ENCODE measurements at regions not wholly inside any gene's neighbourhood (a gene's known extent, or its start where the extent isn't known, plus 50 kb on each side); places are given as distances from the start of the nearest gene placed in this dataset.

DNA sequence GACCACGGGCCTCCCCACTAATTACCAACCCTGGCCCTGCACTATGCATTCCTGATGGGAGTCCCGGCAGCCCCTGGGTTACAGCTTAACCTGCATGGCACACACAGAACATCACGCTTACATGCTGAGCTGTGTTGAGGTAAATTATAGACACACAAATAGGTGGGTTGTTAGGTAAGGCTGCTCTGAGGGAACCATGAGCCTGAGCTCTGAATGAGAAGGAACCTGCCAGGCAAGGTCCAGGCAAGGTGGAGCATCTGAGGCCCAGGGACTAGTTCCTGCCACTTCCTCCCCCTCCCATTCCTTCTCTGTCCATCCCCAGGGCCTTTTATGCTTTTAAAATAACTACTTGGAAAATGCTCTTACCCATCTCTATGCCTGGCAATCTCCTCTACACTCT is 82.7 kb upstream of the ESRRB start:
- Histone ChIP-seq H3K36me3 (ENCODE audit: control insufficient read depth, insufficient read depth, low read length) (no peaks in the 10 kb centered on the region), H3K27me3 (ENCODE audit: control insufficient read depth, insufficient read depth, low read length) (peaks cover 7% of the 10 kb centered on the region), H3K27ac (ENCODE audit: low read length) (no peak overlapping the region), H3K4me3 (ENCODE audit: low read depth in 2 of 2, low read length in 2 of 2) (no peak overlapping the region), H3K4me1 (ENCODE audit: control insufficient read depth, insufficient read depth, low read length) (no peaks in the 10 kb centered on the region), H3K9me3 (ENCODE audit: control insufficient read depth, insufficient read depth, low read depth, low read length) (no peaks in the 10 kb centered on the region)
- no TSS peak for BruUV-seq (replicated peaks)
- CTCF ChIA-PET: no interaction called here
- intact Hi-C loops (cut with micrococcal nuclease; ENCODE audit: unreplicated experiment): no loop called here
- in situ Hi-C loops (cut with HindIII; ENCODE audit: low pct_unique_long_range_greater_than_20kb, low sequenced_read_pairs): no loop called here
- TF ChIP-seq, protein P1, sequence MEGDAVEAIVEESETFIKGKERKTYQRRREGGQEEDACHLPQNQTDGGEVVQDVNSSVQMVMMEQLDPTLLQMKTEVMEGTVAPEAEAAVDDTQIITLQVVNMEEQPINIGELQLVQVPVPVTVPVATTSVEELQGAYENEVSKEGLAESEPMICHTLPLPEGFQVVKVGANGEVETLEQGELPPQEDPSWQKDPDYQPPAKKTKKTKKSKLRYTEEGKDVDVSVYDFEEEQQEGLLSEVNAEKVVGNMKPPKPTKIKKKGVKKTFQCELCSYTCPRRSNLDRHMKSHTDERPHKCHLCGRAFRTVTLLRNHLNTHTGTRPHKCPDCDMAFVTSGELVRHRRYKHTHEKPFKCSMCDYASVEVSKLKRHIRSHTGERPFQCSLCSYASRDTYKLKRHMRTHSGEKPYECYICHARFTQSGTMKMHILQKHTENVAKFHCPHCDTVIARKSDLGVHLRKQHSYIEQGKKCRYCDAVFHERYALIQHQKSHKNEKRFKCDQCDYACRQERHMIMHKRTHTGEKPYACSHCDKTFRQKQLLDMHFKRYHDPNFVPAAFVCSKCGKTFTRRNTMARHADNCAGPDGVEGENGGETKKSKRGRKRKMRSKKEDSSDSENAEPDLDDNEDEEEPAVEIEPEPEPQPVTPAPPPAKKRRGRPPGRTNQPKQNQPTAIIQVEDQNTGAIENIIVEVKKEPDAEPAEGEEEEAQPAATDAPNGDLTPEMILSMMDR (IDR thresholded peaks at IDR 0.05): no peak
- no peak for TF ChIP-seq POLR2AphosphoS5 (IDR thresholded peaks at IDR 0.05; ENCODE audit: low read depth, low read length)
- no peak for TF ChIP-seq SIN3A (IDR thresholded peaks at IDR 0.05; ENCODE audit: borderline replicate concordance, insufficient read depth, low read depth, low read length)
- TF ChIP-seq, protein P2, sequence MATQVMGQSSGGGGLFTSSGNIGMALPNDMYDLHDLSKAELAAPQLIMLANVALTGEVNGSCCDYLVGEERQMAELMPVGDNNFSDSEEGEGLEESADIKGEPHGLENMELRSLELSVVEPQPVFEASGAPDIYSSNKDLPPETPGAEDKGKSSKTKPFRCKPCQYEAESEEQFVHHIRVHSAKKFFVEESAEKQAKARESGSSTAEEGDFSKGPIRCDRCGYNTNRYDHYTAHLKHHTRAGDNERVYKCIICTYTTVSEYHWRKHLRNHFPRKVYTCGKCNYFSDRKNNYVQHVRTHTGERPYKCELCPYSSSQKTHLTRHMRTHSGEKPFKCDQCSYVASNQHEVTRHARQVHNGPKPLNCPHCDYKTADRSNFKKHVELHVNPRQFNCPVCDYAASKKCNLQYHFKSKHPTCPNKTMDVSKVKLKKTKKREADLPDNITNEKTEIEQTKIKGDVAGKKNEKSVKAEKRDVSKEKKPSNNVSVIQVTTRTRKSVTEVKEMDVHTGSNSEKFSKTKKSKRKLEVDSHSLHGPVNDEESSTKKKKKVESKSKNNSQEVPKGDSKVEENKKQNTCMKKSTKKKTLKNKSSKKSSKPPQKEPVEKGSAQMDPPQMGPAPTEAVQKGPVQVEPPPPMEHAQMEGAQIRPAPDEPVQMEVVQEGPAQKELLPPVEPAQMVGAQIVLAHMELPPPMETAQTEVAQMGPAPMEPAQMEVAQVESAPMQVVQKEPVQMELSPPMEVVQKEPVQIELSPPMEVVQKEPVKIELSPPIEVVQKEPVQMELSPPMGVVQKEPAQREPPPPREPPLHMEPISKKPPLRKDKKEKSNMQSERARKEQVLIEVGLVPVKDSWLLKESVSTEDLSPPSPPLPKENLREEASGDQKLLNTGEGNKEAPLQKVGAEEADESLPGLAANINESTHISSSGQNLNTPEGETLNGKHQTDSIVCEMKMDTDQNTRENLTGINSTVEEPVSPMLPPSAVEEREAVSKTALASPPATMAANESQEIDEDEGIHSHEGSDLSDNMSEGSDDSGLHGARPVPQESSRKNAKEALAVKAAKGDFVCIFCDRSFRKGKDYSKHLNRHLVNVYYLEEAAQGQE (IDR thresholded peaks at IDR 0.05; ENCODE audit: insufficient read depth in 1 of 2, low read depth in 2 of 2, low read length in 1 of 2): no peak
- TF ChIP-seq TCF7L2 (IDR thresholded peaks at IDR 0.05; ENCODE audit: low read depth, low read length): no peak
- POLR2A ChIA-PET: no interaction called here
- DNase-seq (ENCODE audit: low read depth, low spot score) (no peak), ATAC-seq (no peak)

DNA sequence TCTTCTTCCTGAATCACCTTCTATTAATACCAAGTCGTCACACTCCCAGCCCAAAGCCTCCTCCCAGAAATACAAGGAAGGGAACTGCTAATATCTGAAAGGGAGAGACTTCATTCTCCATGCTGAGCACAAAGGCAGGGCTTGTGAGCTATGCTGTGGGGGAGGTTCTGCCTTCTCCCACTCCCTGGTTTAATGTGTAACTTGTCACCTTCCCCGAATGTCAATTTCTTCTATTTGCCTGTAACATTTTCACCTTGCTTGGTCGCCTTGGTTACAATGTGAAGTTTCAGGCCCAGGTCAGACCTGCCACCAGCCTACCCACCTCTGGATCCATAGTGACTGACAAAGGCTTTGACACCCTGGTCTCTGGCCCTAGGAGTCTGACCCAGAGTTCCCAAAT is 82.0 kb upstream of the ESRRB start:
- DNase-seq (ENCODE audit: low read depth, low spot score) (no peak), ATAC-seq (no peak)
- ChIA-PET POLR2A (no interaction called here), CTCF (no interaction called here)
- H3K27ac ChIP-seq (ENCODE audit: low read length): no peak overlapping the region
- no peaks in the 10 kb centered on the region for H3K9me3 ChIP-seq (ENCODE audit: control insufficient read depth, insufficient read depth, low read depth, low read length)
- BruUV-seq (replicated peaks): no TSS peak
- peaks cover 7% of the 10 kb centered on the region for H3K27me3 ChIP-seq (ENCODE audit: control insufficient read depth, insufficient read depth, low read length)
- H3K4me3 ChIP-seq (ENCODE audit: low read depth in 2 of 2, low read length in 2 of 2): no peak overlapping the region
- intact Hi-C loops (cut with micrococcal nuclease; ENCODE audit: unreplicated experiment) (no loop called here), in situ Hi-C loops (cut with HindIII; ENCODE audit: low pct_unique_long_range_greater_than_20kb, low sequenced_read_pairs) (no loop called here)
- TF ChIP-seq, protein P1 (IDR thresholded peaks at IDR 0.05): no peak
- TF ChIP-seq SIN3A (IDR thresholded peaks at IDR 0.05; ENCODE audit: borderline replicate concordance, insufficient read depth, low read depth, low read length) (no peak), TCF7L2 (IDR thresholded peaks at IDR 0.05; ENCODE audit: low read depth, low read length) (no peak), POLR2AphosphoS5 (IDR thresholded peaks at IDR 0.05; ENCODE audit: low read depth, low read length) (no peak)
- TF ChIP-seq, protein P2 (IDR thresholded peaks at IDR 0.05; ENCODE audit: insufficient read depth in 1 of 2, low read depth in 2 of 2, low read length in 1 of 2): no peak
- H3K36me3 ChIP-seq (ENCODE audit: control insufficient read depth, insufficient read depth, low read length): no peaks in the 10 kb centered on the region
- no peaks in the 10 kb centered on the region for H3K4me1 ChIP-seq (ENCODE audit: control insufficient read depth, insufficient read depth, low read length)
